GM12873 (cell line): ENCODE measurements at regions not wholly inside any gene's neighbourhood (a gene's known extent, or its start where the extent isn't known, plus 50 kb on each side); places are given as distances from the start of the nearest gene placed in this dataset.

Experiments used
- CTCF ChIP-seq: IDR thresholded peaks from 2 replicates; pipeline ENCODE4 v1.5.1; 2012; ENCODE audit warnings: low read depth, mild to moderate bottlenecking, moderate library complexity, low read length, control low read depth; ENCODE audit not compliant: insufficient read depth; ENCODE audit errors: missing control alignments

DNA sequence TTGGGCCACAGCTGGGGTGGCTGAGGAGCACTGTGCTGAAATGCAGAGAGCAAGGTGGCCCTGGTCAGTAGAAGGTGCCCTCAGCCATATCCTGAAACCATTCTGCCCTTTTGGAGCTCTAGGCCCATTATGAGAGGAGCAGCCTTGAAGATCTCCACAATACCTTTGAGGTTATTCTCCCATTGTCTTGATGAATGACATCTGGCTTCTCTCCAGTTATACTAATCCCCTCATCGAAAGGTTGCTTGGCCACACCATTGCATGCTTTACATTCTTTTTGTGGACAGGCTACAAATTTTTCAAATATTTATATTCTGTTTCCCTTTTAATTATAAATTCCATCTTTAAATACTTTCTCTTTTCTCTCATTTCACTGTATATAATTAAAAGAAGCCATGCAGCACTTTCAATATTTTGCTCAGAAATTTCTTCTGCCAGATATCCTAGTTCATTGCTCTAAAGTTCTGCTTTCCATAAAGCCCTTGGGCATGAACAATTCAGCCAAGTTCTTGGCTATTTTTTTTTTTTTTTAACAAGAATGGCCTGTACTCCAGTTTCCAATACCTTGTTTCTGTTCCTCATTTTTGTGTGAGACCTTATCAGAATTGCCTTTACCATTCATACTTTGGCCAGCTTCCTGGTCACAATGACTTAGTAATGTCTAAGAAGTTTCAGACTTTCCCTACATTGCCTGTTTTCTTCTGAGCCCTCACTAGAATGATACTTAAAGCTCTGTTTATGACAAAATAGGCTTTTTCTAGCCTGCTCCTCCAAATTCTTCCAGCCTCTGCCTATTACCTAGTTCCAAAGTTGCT lies 138.9 kb upstream of the SGO1 start:
- no peak for TF ChIP-seq CTCF

- no peak for TF ChIP-seq CTCF
Observed at GRCh38 chr3:20323307-20323927, 137.4 kb upstream of the SGO1 start.

GRCh38 chr3:20322085-20322484 lies 136.1 kb upstream of the SGO1 start:
- no peak for TF ChIP-seq CTCF

DNA sequence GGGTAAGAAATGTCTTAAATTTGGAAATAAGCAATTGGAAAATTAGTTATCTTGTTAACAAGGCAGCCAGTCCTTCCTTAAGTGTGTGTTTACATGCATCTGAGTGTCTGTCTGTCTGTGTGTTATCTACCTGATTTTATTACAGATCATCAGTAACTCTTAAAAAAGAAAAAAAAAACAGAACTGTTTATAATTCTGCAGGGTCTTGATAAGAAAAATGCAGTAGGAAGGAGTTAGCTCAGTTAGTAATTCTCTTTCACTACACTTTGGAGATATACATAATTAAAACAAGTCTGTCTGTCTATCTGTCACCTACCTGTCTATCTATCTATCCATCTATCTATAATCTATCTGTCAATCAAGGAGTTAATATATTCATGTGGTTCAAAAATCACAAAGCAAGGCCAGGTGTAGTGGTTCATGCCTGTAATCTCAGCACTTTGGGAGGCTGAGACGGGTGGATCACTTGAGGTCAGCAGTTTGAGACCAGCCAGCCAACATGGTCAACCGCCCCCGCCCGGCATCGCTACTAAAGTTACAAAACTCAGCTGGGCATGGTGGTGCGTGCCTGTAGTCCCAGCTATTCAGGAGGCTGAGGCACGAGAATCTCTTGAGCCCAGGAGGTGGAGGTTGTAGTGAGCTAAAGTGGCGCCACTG lies 135.5 kb upstream of the SGO1 start:
- TF ChIP-seq CTCF = no peak

DNA sequence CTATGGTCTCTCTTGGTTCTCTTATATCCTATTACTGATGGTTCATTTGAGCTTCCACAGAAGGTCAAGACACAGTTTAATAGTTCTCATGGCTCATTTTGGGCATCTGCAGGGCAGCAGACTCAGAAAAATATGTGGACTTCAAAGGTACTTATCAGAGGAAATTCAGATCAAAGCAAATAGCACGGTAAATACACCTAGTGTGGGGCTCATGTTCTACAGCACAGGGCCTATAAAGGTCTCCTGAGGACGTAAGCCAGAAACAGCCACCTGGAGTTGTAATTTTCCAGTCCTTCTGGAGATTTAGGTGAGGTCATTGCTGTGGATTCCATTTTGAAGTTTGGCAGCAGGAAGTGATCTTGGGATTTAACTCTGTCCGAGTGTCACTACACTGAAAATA lies 134.5 kb upstream of the SGO1 start:
- TF ChIP-seq CTCF = no peak

GRCh38 chr3:20319551-20319950 lies 133.5 kb upstream of the SGO1 start:
- TF ChIP-seq CTCF = no peak

DNA sequence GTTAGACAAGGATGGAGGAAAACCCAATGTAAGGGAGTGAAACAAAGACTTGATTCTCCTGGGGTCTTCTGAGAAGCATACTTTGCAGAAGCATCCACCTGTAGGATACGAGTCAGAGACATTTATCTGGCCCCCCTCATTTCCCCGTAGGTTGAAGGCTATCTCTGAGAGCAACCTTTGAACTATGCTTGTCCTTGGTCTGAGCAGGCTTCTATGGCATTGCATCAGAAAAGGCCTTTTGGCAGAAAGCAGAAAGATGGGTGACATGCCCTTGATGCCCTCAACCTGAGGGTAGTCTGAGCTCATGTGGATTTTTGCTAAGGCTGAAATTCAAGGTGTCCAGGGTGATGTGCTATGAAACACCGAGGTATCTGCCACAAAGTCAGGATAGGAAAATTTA lies 131.6 kb upstream of the SGO1 start:
- TF ChIP-seq CTCF = no peak
